ENCODE measurements at regions not wholly inside any gene's neighbourhood (a gene's known extent, or its start where the extent isn't known, plus 50 kb on each side); places are given as distances from the start of the nearest gene placed in this dataset.

- no peak for TF ChIP-seq CTCF (IDR thresholded peaks at IDR 0.05)
- no peak for TF ChIP-seq POLR2A (IDR thresholded peaks at IDR 0.05)
These were observed 148.7 kb upstream of the TCF21 start for GRCh38 chr6:133740218-133740617.

All from tibial nerve (tissue), 3 donors.